CD14-positive monocyte (primary cell): ENCODE measurements at regions not wholly inside any gene's neighbourhood (a gene's known extent, or its start where the extent isn't known, plus 50 kb on each side); places are given as distances from the start of the nearest gene placed in this dataset.

Experiments used
- DNase-seq, 3 donors: peaks; one replicate each; pipeline ENCODE4 v3.0.0-alpha.2; 2011 to 2022
- H2AFZ ChIP-seq: 2 replicates; pipeline ENCODE4 v1.6.0; 2012; ENCODE audit warnings: mild to moderate bottlenecking, low read depth, low read length, inconsistent platforms; ENCODE audit not compliant: insufficient read depth, poor library complexity, severe bottlenecking
- H3K27ac ChIP-seq, 2 donors: 1 replicate in 1 of 2; 2 replicates in 1 of 2; pipeline ENCODE4 v1.5.1; 2012 to 2013; ENCODE audit warnings: low read length in 2 of 2, control low read depth in 1 of 2, inconsistent platforms in 1 of 2, low read depth in 1 of 2, mild to moderate bottlenecking in 1 of 2
- H3K27me3 ChIP-seq, 2 donors: one replicate each; pipeline versions ENCODE4 v1.6.0 to v1.6.1; 2011 to 2013; ENCODE audit warnings: low read length in 2 of 2; ENCODE audit not compliant: control insufficient read depth in 2 of 2, insufficient read depth in 2 of 2
- H3K36me3 ChIP-seq, 2 donors: replicated peaks in 1 of 2; 1 replicate in 1 of 2; 2 replicates in 1 of 2; pipeline versions ENCODE4 v1.5.1 to v1.6.1; 2012 to 2013; ENCODE audit warnings: low read length in 2 of 2, control low read depth in 1 of 2, inconsistent platforms in 1 of 2, mild to moderate bottlenecking in 1 of 2; ENCODE audit not compliant: insufficient read depth in 2 of 2, control insufficient read depth in 1 of 2
- H3K4me1 ChIP-seq, 2 donors: 1 replicate in 1 of 2; 2 replicates in 1 of 2; pipeline versions ENCODE4 v1.5.1 to v1.6.1; 2012 to 2013; ENCODE audit warnings: low read length in 2 of 2, control low read depth in 1 of 2, inconsistent platforms in 1 of 2, mild to moderate bottlenecking in 1 of 2, moderate library complexity in 1 of 2; ENCODE audit not compliant: insufficient read depth in 2 of 2, control insufficient read depth in 1 of 2
- H3K4me2 ChIP-seq: replicated peaks from 2 replicates; pipeline ENCODE3; 2012; ENCODE audit warnings: low read length, moderate library complexity, mild to moderate bottlenecking; ENCODE audit not compliant: poor library complexity, severe bottlenecking; ENCODE audit errors: extremely low read depth
- H3K4me3 ChIP-seq, 3 experiments: fragments of 200-600 bp in 1 of 3; sonication (generic) in 1 of 3; replicated peaks in 1 of 3; 1 replicate in 2 of 3; 2 replicates in 1 of 3; pipeline ENCODE4 v1.5.1; 2011 to 2013; ENCODE audit warnings: low read length in 3 of 3, mild to moderate bottlenecking in 3 of 3, control low read depth in 2 of 3, low read depth in 2 of 3, inconsistent platforms in 1 of 3, moderate library complexity in 1 of 3
- H3K79me2 ChIP-seq: 2 replicates; pipeline ENCODE4 v1.6.0; 2012; ENCODE audit warnings: mild to moderate bottlenecking, control low read depth, inconsistent platforms, low read length, moderate library complexity; ENCODE audit not compliant: insufficient read depth
- H3K9ac ChIP-seq: 2 replicates; pipeline ENCODE4 v1.6.0; 2017; ENCODE audit warnings: low read length, mild to moderate bottlenecking; ENCODE audit not compliant: insufficient read depth, poor library complexity, severe bottlenecking
- H3K9me3 ChIP-seq, 2 donors: replicated peaks in 1 of 2; 1 replicate in 1 of 2; 2 replicates in 1 of 2; pipeline versions ENCODE4 v1.5.1 to v1.6.1; 2012 to 2013; ENCODE audit warnings: low read length in 2 of 2, control low read depth in 1 of 2; ENCODE audit not compliant: control insufficient read depth in 1 of 2, insufficient read depth in 1 of 2
- H4K20me1 ChIP-seq: 2 replicates; pipeline ENCODE4 v1.6.0; 2012; ENCODE audit warnings: mild to moderate bottlenecking, low read length, control low read depth, moderate library complexity; ENCODE audit not compliant: insufficient read depth
- H3K27ac Mint-ChIP-seq, 7 donors: one replicate each; pipeline ENCODE4 v1.8.0; 2020; ENCODE audit warnings: mild to moderate bottlenecking in 7 of 7, mixed read lengths in 7 of 7, moderate library complexity in 6 of 7, inconsistent platforms in 2 of 7
- H3K27me3 Mint-ChIP-seq, 3 donors: one replicate each; pipeline ENCODE4 v1.8.0; 2021 to 2022; ENCODE audit warnings: low read depth in 3 of 3, mild to moderate bottlenecking in 3 of 3, mixed read lengths in 3 of 3, moderate library complexity in 3 of 3, inconsistent platforms in 1 of 3
- H3K36me3 Mint-ChIP-seq, 2 donors: one replicate each; pipeline ENCODE4 v1.8.0; 2020; ENCODE audit warnings: mixed read lengths in 2 of 2, inconsistent platforms in 1 of 2, mild to moderate bottlenecking in 1 of 2
- H3K4me1 Mint-ChIP-seq: one replicate; pipeline ENCODE4 v1.8.0; 2020; ENCODE audit warnings: mild to moderate bottlenecking, mixed read lengths
- H3K4me3 Mint-ChIP-seq, 2 donors: one replicate each; pipeline ENCODE4 v1.8.0; 2020; ENCODE audit warnings: mild to moderate bottlenecking in 2 of 2, mixed read lengths in 2 of 2, moderate library complexity in 1 of 2
- H3K9me3 Mint-ChIP-seq, 7 donors: one replicate each; pipeline ENCODE4 v1.8.0; 2020 to 2022; ENCODE audit warnings: mixed read lengths in 7 of 7, mild to moderate bottlenecking in 6 of 7, moderate library complexity in 6 of 7, inconsistent platforms in 2 of 7
- CTCF ChIP-seq: fragments of 200-600 bp; IDR thresholded peaks from one replicate; pipeline ENCODE4 v1.8.0; 2022; ENCODE audit warnings: antibody characterized with exemption, mild to moderate bottlenecking
- WGBS: methylation state at CpG from one replicate; pipeline ENCODE4 v1.1.5; 2013; ENCODE audit warnings: missing lambda C conversion rate; ENCODE audit not compliant: insufficient coverage; 5-methylcytosine and 5-hydroxymethylcytosine counted together
- intact Hi-C, 2 donors: fragments of 100-400 bp; cut with micrococcal nuclease; formaldehyde crosslinking; loops; one replicate each; pipeline versions ENCODE4 v1.15.0 to v1.15.1; 2023

DNA sequence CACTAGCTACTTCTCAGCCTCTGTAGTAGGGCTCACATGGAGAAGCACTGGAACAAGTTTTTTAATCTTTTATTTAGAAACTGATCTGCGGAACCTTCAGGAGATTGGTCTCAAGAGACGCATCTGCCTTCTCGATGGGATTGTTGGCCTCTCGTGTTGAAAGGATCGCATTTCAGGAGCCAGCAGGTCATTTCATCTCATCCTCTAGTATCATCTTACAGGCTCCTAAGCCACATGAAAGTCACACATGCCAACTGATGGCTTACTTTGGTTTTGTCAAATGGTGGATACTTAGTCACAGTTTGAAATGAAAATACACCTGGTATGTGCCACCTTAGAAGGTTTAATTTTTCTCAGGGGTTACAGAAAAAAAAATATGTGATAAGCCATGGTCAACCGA, 1703.6 kb downstream of the EFNB2 start:
- Histone ChIP-seq H3K4me2 (no peak overlapping the region), H3K27me3 (no peaks in the 10 kb centered on the region), H2AFZ (no peak overlapping the region), H3K9me3 (no peaks in the 10 kb centered on the region), H3K79me2 (no peaks in the 10 kb centered on the region), H3K9ac (no peak overlapping the region), H4K20me1 (no peaks in the 10 kb centered on the region), H3K36me3 (no peaks in the 10 kb centered on the region), H3K4me1 (no peaks in the 10 kb centered on the region), H3K27ac (no peak overlapping the region), H3K4me3 (no peak overlapping the region)
- intact Hi-C loops, result no loop called here
- Mint-ChIP-seq H3K9me3 (peaks cover 0 to 10% (median 4%) of the 10 kb centered on the region in 7 donors), H3K36me3 (no peaks in the 10 kb centered on the region), H3K4me3 (no peak overlapping the region), H3K27me3 (no peaks in the 10 kb centered on the region), H3K27ac (no peak overlapping the region), H3K4me1 (no peaks in the 10 kb centered on the region)
- DNase-seq, result no peak
- TF ChIP-seq CTCF, result no peak
- 93% methylated on average over 2 of the region's 6 CpGs for WGBS

- no CpG with 5 or more reads among the region's 1 CpG for whole genome bisulfite sequencing
- no peak for DNase-seq
- no peak overlapping the region for H3K27ac Mint-ChIP-seq
- H3K4me3 Mint-ChIP-seq, result no peak overlapping the region
- H3K36me3 Mint-ChIP-seq, result no peaks in the 10 kb centered on the region
- H3K27me3 ChIP-seq, result no peaks in the 10 kb centered on the region
- no peak overlapping the region for H3K9ac ChIP-seq
- H3K79me2 ChIP-seq, result no peaks in the 10 kb centered on the region
- no peak for TF ChIP-seq CTCF
- no peak overlapping the region for H3K4me3 ChIP-seq
- H3K4me1 ChIP-seq, result no peaks in the 10 kb centered on the region
- H2AFZ ChIP-seq, result no peak overlapping the region
- no peaks in the 10 kb centered on the region for H4K20me1 ChIP-seq
- peaks cover 9 to 29% (median 13%) of the 10 kb centered on the region in 7 donors for H3K9me3 Mint-ChIP-seq
- H3K36me3 ChIP-seq, result no peaks in the 10 kb centered on the region
- no peaks in the 10 kb centered on the region for H3K4me1 Mint-ChIP-seq
- intact Hi-C loops, result no loop called here
- peaks cover 5 to 11% of the 10 kb centered on the region in 2 donors for H3K9me3 ChIP-seq
- no peak overlapping the region for H3K4me2 ChIP-seq
- no peaks in the 10 kb centered on the region for H3K27me3 Mint-ChIP-seq
- no peak overlapping the region for H3K27ac ChIP-seq
Observed at GRCh38 chr13:104823709-104824108, 1711.8 kb downstream of the EFNB2 start.
